ENCODE measurements at regions not wholly inside any gene's neighbourhood (a gene's known extent, or its start where the extent isn't known, plus 50 kb on each side); places are given as distances from the start of the nearest gene placed in this dataset.
"Not testable (repeated sequence)": the region's sequence is repeated elsewhere in the genome, so short reads cannot be mapped to it uniquely, and the experiment has no call there.

DNA sequence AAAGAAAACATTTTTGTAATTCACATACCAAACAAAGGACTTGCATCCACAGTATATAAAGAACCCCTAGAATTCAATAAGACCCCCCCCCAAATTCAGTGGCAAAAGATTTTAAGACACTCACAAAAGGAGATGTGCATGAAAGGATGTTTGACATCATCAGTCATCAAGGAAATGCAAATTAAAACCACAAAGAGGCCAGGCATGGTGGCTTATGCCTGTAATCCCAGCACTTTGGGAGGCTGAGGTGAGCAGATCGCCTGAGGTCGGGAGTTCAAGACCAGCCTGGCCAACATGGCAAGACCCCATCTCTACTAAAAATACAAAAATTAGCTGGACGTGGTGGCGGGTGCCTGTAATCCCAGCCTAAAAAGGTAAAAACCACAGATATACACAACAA lies 61.3 kb downstream of the AIPL1 start:
- ATAC-seq; DNase-seq (ENCODE audit: low spot score): not testable (repeated sequence)

DNA sequence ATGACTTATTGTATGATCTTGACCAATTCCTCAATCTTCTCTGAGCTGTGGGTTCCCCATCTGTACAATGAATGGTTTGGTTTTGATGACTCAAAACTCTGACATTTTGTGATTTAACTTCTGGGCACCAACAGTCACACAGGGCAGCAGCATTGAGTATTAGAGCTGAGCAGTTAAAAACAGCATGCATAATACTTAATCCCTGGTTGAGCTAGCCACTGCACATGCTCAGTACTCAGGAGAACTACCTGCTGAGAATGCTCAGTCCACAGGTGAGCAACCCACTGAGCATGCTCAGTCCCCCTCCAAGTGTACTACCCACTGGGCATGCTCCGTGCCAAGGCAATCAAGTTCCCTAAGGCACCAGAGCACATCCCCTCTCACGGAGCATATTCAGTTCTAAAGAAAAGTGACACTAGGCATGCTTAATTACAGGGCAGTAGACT lies 68.7 kb downstream of the AIPL1 start:
- DNase-seq (ENCODE audit: low spot score) (no peak), ATAC-seq (no peak)

DNA sequence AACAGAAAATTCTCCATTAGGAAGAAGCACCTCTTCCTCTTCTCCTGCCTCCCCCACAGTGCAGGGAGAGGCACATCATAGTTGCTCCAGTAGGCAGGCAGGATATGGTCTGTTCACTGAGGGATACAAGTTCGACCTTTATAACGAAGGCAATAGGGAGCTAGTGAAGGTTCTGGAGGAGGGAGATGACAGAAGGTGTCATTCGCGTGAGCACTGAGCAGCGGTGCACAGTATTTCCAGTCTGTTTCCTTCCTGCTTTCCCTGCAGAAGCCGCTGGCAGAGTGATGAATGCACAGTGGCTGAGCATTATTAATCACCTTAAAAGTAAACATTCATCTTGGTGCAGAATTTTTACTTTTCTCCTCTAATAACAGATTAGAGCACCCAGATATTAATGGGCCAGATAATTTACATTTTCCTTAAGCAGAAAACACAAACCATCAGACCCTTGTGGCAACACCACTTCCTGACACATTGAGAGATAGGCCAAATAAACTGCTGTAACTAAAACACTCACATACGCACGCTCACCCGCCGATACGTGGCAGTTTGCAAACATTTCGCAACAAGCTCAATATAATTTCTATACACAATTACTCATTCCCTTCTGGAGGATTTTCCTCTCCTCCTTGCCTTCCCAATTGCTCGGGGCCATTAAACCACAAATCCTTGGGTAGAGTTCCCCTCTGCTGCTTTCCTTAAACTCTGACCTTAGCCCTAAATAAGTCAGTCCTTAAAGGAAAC lies 69.5 kb downstream of the AIPL1 start:
- peak; percentile 4 for DNase-seq (ENCODE audit: low spot score)
- ATAC-seq: no peak

DNA sequence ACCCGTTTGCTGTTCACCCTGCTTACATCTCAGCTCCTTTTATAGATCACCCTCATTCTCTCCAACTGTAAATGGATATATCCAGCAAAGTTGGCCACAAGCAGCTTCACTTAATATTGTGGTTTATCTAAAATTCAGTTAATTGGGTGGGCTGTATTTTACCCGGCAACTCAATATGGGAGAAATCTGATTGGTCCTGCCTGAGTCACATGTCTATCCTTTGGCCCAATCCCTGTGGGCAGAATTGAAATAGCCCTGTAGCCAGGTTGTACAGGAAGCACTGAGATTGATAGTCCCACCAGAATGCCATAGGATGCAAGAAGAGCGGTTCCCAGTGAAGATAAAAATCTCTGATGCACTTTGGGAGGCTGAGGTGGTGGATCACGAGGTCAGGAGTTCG lies 73.2 kb downstream of the AIPL1 start:
- no peak for ATAC-seq
- DNase-seq (ENCODE audit: low spot score): no peak

DNA sequence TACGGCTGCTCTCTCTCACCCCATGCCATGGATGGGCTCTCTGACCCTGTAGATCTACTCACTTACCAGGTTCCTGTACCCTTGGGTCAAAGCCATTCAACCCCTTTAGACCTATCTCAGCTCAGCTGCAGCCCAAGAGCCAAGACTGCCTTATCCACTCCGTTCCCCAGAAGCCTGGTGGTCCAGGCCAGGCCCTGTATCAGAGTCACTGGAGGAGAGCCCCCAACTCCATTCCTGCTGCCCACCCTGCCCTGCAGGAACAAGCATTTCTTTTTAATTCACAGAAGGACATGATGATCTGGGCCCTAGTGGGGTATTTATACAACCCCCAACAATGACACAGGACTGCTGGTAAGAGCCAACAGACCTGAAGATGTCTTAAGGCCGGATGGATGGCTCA lies 76.8 kb downstream of the AIPL1 start:
- no peak for ATAC-seq

DNA sequence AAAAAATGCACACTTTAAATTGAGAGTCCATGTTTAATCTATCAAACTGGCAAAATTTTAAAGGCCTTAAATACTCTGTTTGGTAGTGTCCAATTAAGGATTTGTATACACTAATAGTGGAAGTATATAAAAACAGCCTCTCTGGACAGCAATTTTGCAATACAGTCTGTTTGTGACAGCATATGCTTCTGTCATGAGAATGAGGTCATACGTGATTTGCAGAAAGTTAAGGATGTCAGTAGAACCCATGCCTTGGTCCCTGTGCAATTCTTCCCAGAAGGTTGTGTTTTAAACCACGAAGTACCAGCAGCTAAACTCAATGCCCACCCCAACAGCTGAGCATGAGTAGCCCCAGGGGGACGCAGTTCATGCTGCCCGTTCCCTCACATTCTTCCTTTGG lies 78.4 kb downstream of the AIPL1 start:
- DNase-seq (ENCODE audit: low spot score): no peak
- ATAC-seq: no peak

More for the DNA sequence above, 76.8 kb downstream of the AIPL1 start:
- DNase-seq (ENCODE audit: low spot score): no peak

DNA sequence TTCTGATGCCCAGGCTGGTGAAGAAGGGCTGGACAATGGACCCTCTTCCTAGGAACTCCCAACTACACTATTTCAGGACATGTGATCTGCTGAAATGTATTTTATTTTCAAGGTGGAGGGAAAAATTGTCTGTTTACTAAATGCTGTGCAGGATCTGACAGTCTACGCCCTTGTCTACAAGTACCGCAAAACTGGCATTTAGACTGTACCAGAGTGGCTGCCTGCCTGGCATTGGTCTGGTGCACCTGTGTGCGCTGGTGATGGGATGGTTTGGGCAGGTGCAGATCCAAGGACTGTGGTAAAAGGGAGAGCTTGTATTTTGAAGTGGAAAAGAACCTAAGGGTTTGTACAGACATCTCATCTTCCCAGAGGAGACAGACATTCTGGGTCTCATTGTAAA lies 79.7 kb downstream of the AIPL1 start:
- DNase-seq (ENCODE audit: low spot score): no peak
- no peak for ATAC-seq

DNA sequence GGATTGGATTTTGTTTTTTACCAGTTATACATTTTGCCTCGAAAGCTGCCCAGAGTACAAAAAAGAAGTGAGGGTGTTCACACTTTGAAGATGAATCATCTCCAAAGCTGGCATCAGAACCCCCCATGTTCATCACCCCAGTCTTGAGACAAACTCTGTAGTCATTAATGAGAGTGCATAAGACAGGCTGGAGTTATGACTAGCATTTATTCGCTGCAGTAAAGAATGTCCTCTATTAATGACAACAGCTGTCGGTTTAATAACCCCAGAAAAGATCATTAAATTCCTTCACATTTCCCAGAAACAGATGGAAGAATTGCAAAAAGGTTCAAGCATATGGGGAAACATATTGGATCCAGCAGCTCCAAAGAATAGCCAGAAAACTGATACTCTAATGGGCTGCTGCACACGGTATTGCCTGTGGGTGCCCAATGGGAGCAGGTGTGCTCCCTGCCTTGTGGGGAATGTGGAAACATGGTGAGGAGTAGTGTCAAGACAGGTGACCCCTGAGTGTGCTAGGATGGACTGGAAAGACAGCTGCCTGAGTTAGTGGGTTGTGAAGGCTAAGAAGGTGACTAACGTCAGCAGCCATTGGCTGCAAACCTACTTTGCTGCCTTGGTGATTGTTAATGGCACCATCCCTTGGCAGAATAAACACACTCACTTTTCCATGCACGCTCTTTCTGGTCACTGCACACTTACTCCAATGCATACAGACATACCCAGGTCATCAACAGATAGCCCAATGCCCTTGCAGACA lies 81.9 kb downstream of the AIPL1 start:
- DNase-seq (ENCODE audit: low spot score): no peak

DNA sequence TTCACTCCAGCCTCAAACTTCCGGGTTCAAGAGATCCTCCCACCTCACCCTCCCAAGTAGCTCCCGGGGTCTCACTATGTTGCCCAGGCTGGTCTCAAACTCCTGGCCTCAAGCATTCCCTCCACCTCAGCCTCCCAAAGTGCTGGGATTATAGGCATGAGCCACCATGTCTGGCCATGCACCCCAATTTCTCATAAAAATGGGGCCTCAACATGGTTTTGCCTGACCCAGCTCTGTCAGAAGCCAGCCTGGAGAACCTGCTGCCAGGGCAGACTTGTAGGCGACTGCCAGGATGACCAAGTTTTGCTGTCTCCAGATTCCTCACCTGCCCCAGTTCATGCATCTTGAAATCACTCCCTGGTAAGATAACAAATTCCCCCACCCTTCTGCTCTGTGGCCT lies 82.9 kb downstream of the AIPL1 start:
- no peak for DNase-seq (ENCODE audit: low spot score)
- no peak for ATAC-seq

More for the DNA sequence above, 81.9 kb downstream of the AIPL1 start:
- no peak for ATAC-seq

DNA sequence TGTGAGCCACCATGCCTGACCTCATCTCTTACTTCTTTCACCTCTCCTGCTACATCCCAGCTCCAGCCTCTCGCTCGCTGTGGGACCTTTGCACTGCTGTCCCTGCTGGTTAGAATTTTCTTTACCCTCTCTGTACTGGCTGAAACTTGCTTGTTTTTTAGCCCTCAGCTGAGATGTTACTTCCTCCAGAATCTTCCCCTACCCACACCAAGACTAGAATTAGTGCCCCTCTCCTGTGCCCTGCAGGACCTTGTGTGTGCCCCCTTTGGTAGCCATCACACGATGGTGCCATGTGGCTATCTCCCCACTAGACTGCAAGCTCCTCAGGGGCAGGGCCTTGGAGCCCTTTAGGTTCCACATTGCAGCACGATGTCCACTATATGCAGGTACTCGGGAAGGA lies 84.1 kb downstream of the AIPL1 start:
- ATAC-seq (no peak), DNase-seq (ENCODE audit: low spot score) (no peak)

DNA sequence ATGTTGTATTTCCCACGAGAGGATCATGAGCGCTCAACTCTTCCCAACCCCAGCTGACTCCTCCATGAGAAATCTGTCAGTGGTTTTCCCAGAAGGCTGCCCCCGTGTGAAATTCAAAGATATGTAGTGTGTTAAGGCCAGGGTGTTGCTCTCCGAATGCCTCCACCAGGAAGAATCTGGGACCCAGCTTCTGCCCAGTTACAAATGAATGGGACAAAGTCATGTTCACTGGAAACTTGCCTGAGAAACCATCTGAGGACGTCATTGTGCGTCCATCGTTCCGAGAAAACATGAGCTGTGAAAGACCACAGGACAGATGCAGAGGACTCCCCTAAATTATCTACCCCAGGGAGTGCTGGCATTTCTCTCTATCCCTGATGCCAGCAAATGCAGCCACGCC lies 86.0 kb downstream of the AIPL1 start:
- DNase-seq (ENCODE audit: low spot score): no peak
- ATAC-seq: no peak

DNA sequence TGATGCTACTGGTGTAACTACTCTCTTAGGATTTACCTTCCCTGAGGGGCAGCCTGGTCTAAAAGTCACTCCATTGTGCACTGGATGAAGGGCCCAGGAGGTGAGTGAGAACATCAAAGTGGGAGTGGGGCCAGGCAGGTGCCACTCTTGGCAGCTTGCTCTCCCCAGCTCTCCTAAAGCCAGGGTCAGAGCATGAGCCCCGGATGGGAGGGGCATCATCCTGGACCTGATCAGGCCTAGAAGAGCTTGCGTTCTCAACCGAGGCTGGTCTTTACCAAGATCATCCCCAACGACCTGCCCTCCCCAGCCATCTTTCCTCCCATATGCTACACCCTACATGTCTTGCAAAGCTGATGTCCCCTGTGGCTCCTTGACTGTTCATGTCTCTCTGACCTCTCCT lies 87.1 kb downstream of the AIPL1 start:
- ATAC-seq (no peak), DNase-seq (ENCODE audit: low spot score) (no peak)

DNA sequence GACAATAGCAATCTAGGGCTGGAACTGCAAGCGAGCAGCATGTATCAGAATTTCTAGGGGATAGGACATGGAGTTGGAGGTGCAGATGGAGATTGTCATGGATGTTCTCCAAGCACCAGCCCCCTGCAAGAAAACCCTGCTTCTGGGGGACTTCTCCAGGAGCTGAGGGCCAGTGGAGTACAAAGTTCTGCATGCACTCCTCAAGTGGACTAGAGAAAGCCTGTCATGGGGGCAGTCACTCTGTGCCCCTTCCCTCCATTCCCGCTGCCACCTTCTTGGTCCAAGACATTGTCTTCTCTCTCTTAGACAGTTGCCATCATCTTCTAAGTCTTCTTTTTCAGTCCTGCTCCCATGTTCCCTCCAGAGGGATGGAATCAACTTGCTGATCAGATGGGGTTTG lies 87.9 kb downstream of the AIPL1 start:
- DNase-seq (ENCODE audit: low spot score) (no peak), ATAC-seq (no peak)

DNA sequence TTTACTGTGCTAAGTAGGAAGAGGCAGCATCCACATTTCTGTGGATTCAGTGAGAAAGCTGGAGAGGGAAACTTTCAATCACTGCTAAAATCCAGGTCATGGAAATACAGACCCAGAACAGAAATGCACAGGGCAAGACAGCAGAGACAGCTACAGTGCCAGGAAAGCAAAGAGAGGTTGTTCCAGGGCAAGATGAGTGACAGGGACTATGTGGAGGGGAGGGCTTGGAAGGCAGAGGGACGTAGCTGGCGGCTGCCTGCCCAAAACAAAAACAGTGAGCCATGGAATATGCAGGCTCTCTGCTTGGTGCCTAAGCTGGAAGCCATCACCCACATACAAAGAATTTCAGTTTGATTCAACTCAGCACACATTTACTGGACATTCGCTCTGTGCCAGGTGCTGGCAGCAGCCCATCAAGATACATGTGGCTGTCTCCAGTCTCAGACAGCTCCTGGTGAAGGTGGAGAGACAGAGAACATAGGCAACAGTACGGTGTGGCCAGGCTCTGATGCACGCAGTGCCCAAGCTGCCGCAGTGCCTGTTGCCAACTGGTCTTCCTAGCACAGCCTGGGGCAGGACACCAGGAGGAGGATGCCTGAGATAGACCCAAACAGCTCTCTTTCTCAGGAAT lies 88.7 kb downstream of the AIPL1 start:
- DNase-seq (ENCODE audit: low spot score): no peak

DNA sequence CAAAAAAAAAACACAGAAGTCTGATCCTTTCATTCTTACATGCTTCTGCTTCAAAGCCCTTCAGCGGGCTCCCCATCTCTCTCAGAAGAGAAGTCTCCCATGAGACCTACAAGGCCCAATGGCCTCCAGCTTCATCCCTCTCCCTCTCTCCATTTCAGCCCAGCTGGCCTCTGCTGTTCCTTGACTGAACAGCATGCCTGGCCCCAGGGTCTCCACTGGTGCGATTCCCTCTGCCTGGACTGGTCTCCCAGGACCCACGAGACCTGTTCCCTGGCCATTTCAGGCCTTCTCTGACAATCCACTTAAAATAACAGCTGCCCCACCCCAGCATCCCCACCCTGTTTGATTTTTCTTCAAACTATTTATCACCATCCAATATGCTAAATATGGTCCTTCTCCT lies 91.2 kb downstream of the AIPL1 start:
- ATAC-seq (no peak), DNase-seq (ENCODE audit: low spot score) (no peak)

More for the DNA sequence above, 88.7 kb downstream of the AIPL1 start:
- no peak for ATAC-seq

DNA sequence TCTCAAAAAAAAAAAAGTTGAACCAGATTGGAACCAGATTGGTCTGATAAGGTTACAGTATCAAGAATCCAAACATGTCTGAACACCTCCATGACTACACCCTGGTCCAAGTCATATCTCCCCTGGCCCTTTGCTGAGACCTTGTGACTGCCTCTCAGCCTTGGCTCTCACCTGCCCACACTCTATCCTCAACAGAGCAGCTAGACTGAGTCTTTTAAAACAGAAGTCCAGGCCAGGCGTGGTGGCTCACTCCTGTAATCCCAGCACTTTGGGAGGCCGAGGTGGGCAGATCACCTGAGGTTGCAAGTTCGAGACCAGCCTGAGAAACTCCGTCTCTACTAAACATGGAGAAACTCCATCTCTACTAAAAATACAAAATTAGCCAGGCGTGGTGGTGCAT lies 91.7 kb downstream of the AIPL1 start:
- DNase-seq (ENCODE audit: low spot score) (no peak), ATAC-seq (no peak)

DNA sequence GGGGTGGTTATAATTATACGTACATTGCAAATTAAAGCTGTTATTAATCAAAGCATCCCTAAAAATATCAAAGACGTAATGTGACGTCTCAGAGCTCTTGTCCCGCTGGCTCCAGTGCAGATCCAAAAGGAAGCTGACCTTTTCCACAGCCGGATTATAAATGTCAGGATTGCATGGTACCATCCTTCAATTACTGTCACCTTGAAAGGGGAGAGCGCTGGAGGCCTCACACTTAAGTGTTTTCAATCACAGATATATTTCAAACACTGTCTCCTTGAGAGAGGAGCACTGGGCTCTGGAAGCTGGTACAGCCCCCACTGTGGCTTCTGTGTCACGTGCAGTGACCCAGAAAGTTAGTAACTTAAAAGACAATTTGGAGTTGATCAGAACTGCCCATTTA lies 94.2 kb downstream of the AIPL1 start:
- ATAC-seq: no peak
- no peak for DNase-seq (ENCODE audit: low spot score)

DNA sequence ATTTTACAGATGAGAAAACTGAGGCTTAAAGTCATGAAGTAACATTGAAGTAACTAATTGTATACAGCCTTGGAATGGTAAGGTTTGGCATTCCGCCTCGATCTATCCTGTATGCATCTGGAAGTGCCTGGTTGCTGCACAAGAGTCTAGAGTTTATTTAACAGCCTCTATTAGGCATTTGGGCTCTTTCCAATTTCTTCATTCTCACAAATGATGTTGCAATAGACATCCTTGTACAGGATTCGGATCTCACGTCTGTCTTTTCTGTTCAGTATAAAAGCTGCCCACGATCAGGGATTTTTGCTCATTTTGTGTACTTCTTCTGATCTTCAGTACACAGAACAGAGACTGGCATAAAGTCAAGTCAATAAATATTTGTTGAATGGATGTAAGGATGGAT lies 100.5 kb downstream of the AIPL1 start:
- ATAC-seq (no peak), DNase-seq (ENCODE audit: low spot score) (no peak)

DNA sequence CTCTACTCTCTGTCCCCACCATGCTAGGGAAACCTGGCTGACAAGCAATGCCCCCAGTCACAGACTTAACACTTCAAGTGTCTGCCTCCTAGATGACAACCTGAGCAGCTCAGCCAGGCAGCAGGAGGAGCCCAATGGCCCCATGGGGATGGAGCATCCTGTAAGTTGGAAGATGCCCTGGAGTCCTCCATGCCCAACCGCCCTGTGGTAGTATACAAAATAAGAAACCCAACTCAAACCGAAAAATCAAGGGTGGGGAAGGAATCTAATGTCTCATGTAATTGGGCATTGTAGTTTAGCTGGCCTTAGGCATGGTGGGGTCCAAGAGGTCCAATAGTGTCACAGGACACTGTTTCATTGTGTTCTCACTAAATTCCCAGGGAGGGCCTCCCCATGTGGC lies 104.0 kb downstream of the AIPL1 start:
- ATAC-seq (no peak), DNase-seq (ENCODE audit: low spot score) (no peak)

DNA sequence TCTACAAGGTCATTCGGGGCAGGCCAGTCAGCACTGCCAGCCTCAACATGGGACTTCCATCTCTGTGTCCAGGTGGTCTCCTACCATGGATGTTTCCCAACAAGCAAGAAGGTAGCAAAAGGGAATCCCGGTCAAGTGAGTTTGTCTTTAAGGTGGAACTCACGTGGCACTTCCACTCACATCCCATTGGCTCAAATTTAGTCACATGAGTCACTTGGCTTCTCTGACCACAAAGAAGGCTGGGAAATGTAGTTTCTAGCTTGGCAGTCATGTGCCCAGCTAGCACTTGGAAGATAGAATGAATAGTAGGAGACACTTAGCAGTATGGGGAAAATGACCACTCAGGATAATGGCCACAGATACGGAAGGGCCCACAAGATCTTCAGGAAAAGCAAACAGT lies 106.6 kb downstream of the AIPL1 start:
- DNase-seq (ENCODE audit: low spot score) (no peak), ATAC-seq (no peak)

DNA sequence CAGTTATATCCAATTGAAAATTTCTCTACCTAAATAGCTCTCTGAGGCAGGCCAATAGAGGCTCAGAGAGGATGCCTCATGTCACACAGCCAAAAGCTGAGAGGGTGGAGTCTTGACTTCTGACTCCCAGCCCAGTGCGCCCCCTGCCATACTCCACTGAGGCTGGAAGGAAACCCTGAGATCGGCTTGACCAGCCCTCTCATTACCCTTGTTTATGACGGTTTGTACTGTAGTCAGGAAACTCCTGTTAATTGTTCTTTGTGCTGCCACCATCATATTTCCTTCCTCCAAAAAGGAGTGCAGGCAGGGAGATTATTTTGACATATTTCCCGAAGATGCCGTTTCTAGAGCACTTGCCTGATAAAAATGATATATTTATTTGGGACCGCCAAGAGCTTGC lies 107.9 kb downstream of the AIPL1 start:
- DNase-seq (ENCODE audit: low spot score) (no peak), ATAC-seq (peak; percentile 73)

DNA sequence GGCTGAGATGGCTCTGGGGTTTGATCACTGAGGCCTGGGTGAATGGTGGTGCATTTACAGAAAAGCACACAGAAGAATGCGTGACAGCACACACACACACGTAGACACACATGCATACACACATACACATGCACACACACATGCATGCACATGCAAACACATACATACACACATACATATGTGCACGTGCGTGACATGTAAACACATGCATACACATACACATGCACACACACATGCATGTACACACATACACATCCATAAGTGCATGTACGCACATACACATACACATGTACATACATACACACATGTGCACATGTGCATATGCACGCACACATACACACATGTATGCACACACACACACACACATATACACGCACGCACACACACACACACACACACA lies 108.4 kb downstream of the AIPL1 start:
- no peak for DNase-seq (ENCODE audit: low spot score)
- no peak for ATAC-seq
